Tibial artery (tissue), 4 donors: ENCODE measurements at regions not wholly inside any gene's neighbourhood (a gene's known extent, or its start where the extent isn't known, plus 50 kb on each side); places are given as distances from the start of the nearest gene placed in this dataset.

ENCODE experiments used
- DNase-seq, 2 donors: peaks; one replicate each; pipeline ENCODE4 v3.0.0-alpha.2; 2019
- H3K27ac ChIP-seq, 2 donors: fragments of 200-600 bp; sonication (generic) in 1 of 2; 1 replicate in 1 of 2; 2 replicates in 1 of 2; pipeline ENCODE4 v1.5.1; 2018 to 2019; ENCODE audit warnings: mild to moderate bottlenecking in 1 of 2
- H3K27me3 ChIP-seq, 2 donors: fragments of 200-600 bp; sonication (generic) in 1 of 2; one replicate each; pipeline versions ENCODE4 v1.5.1 to v1.6.0; 2016 to 2019
- H3K36me3 ChIP-seq, 3 donors: fragments of 200-600 bp; sonication (generic) in 2 of 3; one replicate each; pipeline ENCODE4 v1.5.1; 2016 to 2019; ENCODE audit warnings: mild to moderate bottlenecking in 2 of 3
- H3K4me1 ChIP-seq, 4 donors: fragments of 200-600 bp; sonication (generic) in 2 of 4; 1 replicate in 3 of 4; 2 replicates in 1 of 4; pipeline ENCODE4 v1.5.1; 2016 to 2019
- H3K4me3 ChIP-seq, 2 donors: fragments of 200-600 bp; sonication (generic) in 1 of 2; 1 replicate in 1 of 2; 2 replicates in 1 of 2; pipeline ENCODE4 v1.5.1; 2018 to 2019; ENCODE audit warnings: mild to moderate bottlenecking in 2 of 2
- H3K9me3 ChIP-seq, 3 donors: fragments of 200-600 bp; sonication (generic) in 1 of 3; one replicate each; pipeline ENCODE4 v1.5.1; 2016 to 2019
- CTCF ChIP-seq, 2 experiments: fragments of 200-600 bp in 1 of 2; fragments of 450-650 bp in 1 of 2; IDR thresholded peaks; one replicate each; pipeline ENCODE4 v1.5.1; 2017 to 2019; ENCODE audit warnings: antibody characterized with exemption in 2 of 2, mild to moderate bottlenecking in 1 of 2, moderate library complexity in 1 of 2
- intact Hi-C: fragments of 100-400 bp; cut with DNase I; formaldehyde crosslinking; loops from one replicate; pipeline ENCODE4 v1.15.0; 2023; ENCODE audit warnings: low total_unique reads

GRCh38 chr14:61904946-61905345 lies 142.7 kb downstream of the SNAPC1 start:
- intact Hi-C loops, result no loop called here
- DNase-seq, result no peak
- Histone ChIP-seq H3K4me1 (no peaks in the 10 kb centered on the region), H3K27ac (no peak overlapping the region), H3K4me3 (no peak overlapping the region), H3K27me3 (no peaks in the 10 kb centered on the region), H3K9me3 (no peaks in the 10 kb centered on the region), H3K36me3 (no peaks in the 10 kb centered on the region)
- TF ChIP-seq CTCF (IDR thresholded peaks at IDR 0.05), result no peak

- no peak overlapping the region for H3K4me3 ChIP-seq
- no peaks in the 10 kb centered on the region for H3K9me3 ChIP-seq
- no peak for TF ChIP-seq CTCF (IDR thresholded peaks at IDR 0.05)
- H3K27me3 ChIP-seq, result no peaks in the 10 kb centered on the region
- no peaks in the 10 kb centered on the region for H3K4me1 ChIP-seq
- no peak for DNase-seq
- H3K27ac ChIP-seq, result no peak overlapping the region
- no peaks in the 10 kb centered on the region for H3K36me3 ChIP-seq
- intact Hi-C loops, result no loop called here
Measured at GRCh38 chr14:61911574-61911973, 149.4 kb downstream of the SNAPC1 start.

- Histone ChIP-seq H3K27me3 (no peaks in the 10 kb centered on the region), H3K36me3 (no peaks in the 10 kb centered on the region), H3K4me1 (no peaks in the 10 kb centered on the region), H3K4me3 (no peak overlapping the region), H3K27ac (no peak overlapping the region), H3K9me3 (no peaks in the 10 kb centered on the region)
- TF ChIP-seq CTCF (IDR thresholded peaks at IDR 0.05), result no peak
- no peak for DNase-seq
- intact Hi-C loops, result no loop called here
Measured at GRCh38 chr14:61918998-61919397, 156.8 kb downstream of the SNAPC1 start.

GRCh38 chr14:61923348-61923747 lies 161.1 kb downstream of the SNAPC1 start:
- Histone ChIP-seq H3K4me3 (no peak overlapping the region), H3K4me1 (no peaks in the 10 kb centered on the region), H3K27ac (no peak overlapping the region), H3K9me3 (no peaks in the 10 kb centered on the region), H3K27me3 (no peaks in the 10 kb centered on the region), H3K36me3 (no peaks in the 10 kb centered on the region)
- DNase-seq, result no peak
- intact Hi-C loops, result no loop called here
- TF ChIP-seq CTCF (IDR thresholded peaks at IDR 0.05), result no peak

- Histone ChIP-seq H3K27me3 (no peaks in the 10 kb centered on the region), H3K9me3 (no peaks in the 10 kb centered on the region), H3K27ac (no peak overlapping the region), H3K4me1 (no peaks in the 10 kb centered on the region), H3K36me3 (no peaks in the 10 kb centered on the region), H3K4me3 (no peak overlapping the region)
- no peak for TF ChIP-seq CTCF (IDR thresholded peaks at IDR 0.05)
- DNase-seq, result no peak
- intact Hi-C loops, result no loop called here
Measured at GRCh38 chr14:61925043-61925442, 162.8 kb downstream of the SNAPC1 start.

- no peak for DNase-seq
- intact Hi-C loops, result no loop called here
- Histone ChIP-seq H3K27ac (no peak overlapping the region), H3K4me1 (no peaks in the 10 kb centered on the region), H3K36me3 (no peaks in the 10 kb centered on the region), H3K9me3 (no peaks in the 10 kb centered on the region), H3K4me3 (no peak overlapping the region), H3K27me3 (no peaks in the 10 kb centered on the region)
- TF ChIP-seq CTCF (IDR thresholded peaks at IDR 0.05), result no peak
Measured at GRCh38 chr14:61925732-61926435, 163.7 kb downstream of the SNAPC1 start.
